ENCODE measurements at regions not wholly inside any gene's neighbourhood (a gene's known extent, or its start where the extent isn't known, plus 50 kb on each side); places are given as distances from the start of the nearest gene placed in this dataset.

DNA sequence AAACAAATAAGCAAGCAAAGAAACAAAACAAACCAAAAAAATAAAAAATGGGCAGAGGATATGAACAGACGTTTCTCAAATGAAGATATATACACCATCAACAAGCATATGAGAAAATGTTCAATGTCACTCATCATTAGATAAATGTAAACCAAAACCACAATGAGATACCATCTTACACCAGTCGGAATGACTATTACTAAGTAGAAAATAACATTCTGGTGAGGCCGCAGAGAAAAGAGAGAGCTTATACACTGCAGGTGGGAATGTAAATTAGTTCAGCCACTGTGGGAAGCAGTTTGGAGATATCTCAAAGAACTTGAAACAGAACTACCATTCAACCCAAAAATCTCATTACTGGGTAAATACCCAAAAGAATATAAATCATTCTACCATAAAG lies 321.0 kb upstream of the SLIT2 start:
- POLR2A ChIA-PET (ENCODE audit: low non-redundant PET): no interaction called here
- intact Hi-C loops (cut with micrococcal nuclease; ENCODE audit: unreplicated experiment): no loop called here
- CTCF ChIA-PET: no interaction called here
- no peak for DNase-seq (ENCODE audit: low spot score)
- Histone ChIP-seq H3K27ac (ENCODE audit: low read depth, low read length, poor library complexity, severe bottlenecking) (no peak overlapping the region), H3K36me3 (ENCODE audit: insufficient read depth, low read length, poor library complexity, severe bottlenecking) (no peaks in the 10 kb centered on the region), H3K27me3 (replicated peaks; ENCODE audit: insufficient read depth, low read depth, low read length, poor library complexity) (no peaks in the 10 kb centered on the region), H3K9me3 (ENCODE audit: low read depth, low read length, poor library complexity, severe bottlenecking) (no peaks in the 10 kb centered on the region), H3K4me3 (ENCODE audit: low read depth, low read length, poor library complexity, severe bottlenecking) (no peak overlapping the region), H3K4me1 (ENCODE audit: insufficient read depth, low read length, poor library complexity, severe bottlenecking) (no peaks in the 10 kb centered on the region)
- TF ChIP-seq, protein P1, sequence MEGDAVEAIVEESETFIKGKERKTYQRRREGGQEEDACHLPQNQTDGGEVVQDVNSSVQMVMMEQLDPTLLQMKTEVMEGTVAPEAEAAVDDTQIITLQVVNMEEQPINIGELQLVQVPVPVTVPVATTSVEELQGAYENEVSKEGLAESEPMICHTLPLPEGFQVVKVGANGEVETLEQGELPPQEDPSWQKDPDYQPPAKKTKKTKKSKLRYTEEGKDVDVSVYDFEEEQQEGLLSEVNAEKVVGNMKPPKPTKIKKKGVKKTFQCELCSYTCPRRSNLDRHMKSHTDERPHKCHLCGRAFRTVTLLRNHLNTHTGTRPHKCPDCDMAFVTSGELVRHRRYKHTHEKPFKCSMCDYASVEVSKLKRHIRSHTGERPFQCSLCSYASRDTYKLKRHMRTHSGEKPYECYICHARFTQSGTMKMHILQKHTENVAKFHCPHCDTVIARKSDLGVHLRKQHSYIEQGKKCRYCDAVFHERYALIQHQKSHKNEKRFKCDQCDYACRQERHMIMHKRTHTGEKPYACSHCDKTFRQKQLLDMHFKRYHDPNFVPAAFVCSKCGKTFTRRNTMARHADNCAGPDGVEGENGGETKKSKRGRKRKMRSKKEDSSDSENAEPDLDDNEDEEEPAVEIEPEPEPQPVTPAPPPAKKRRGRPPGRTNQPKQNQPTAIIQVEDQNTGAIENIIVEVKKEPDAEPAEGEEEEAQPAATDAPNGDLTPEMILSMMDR (conservative IDR thresholded peaks at IDR 0.05; ENCODE audit: low read depth, low read length): no peak
- TF ChIP-seq EZH2 (IDR thresholded peaks at IDR 0.05; ENCODE audit: borderline replicate concordance, low read depth, low read length, poor library complexity, severe bottlenecking): no peak
- no TSS peak for BruUV-seq (replicated peaks)

DNA sequence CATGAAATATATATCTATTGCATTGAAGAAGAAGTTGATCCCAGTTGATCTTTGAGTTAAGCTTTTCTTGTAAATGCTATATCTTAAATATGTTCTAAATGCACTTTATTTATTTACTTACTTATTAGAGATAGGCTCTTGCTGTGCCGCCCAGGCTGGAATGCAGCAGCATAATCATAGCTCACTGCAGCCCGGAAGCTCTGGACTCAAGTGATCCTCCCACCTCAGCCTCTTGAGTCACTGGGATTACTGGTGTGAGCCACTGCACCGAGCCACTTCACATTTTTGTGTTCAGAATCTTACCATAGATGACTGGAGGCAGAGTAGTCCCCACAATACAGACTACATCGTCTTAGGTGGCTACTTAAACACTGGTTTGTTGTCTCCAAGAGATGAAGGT lies 324.3 kb upstream of the SLIT2 start:
- intact Hi-C loops (cut with micrococcal nuclease; ENCODE audit: unreplicated experiment): no loop called here
- Histone ChIP-seq H3K4me1 (ENCODE audit: insufficient read depth, low read length, poor library complexity, severe bottlenecking) (no peaks in the 10 kb centered on the region), H3K4me3 (ENCODE audit: low read depth, low read length, poor library complexity, severe bottlenecking) (no peak overlapping the region), H3K9me3 (ENCODE audit: low read depth, low read length, poor library complexity, severe bottlenecking) (no peaks in the 10 kb centered on the region), H3K27me3 (replicated peaks; ENCODE audit: insufficient read depth, low read depth, low read length, poor library complexity) (no peaks in the 10 kb centered on the region), H3K27ac (ENCODE audit: low read depth, low read length, poor library complexity, severe bottlenecking) (no peak overlapping the region), H3K36me3 (ENCODE audit: insufficient read depth, low read length, poor library complexity, severe bottlenecking) (no peaks in the 10 kb centered on the region)
- no peak for DNase-seq (ENCODE audit: low spot score)
- no TSS peak for BruUV-seq (replicated peaks)
- TF ChIP-seq, protein P1 (conservative IDR thresholded peaks at IDR 0.05; ENCODE audit: low read depth, low read length): no peak
- no peak for TF ChIP-seq EZH2 (IDR thresholded peaks at IDR 0.05; ENCODE audit: borderline replicate concordance, low read depth, low read length, poor library complexity, severe bottlenecking)
- POLR2A ChIA-PET (ENCODE audit: low non-redundant PET): no interaction called here
- CTCF ChIA-PET: no interaction called here

DNA sequence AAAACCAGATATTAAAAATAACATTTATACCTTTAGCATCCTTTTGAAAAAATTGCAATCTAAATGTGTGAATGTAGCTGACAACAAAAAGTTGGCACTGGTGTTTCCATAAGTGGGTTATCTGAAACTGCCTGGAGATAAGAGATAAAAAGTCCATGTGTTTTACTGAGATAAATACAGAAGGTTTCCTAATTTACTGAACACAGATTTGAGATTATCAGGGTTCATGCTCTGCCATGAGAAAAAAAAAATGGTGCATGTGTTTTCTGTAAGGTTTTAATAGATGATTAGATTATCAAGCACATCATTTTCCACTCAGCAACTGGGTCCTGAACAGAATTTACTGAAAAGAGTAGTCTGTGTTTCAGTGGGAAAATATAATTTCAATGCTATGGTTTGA lies 326.2 kb upstream of the SLIT2 start:
- no peaks in the 10 kb centered on the region for H3K4me1 ChIP-seq (ENCODE audit: insufficient read depth, low read length, poor library complexity, severe bottlenecking)
- no peak for DNase-seq (ENCODE audit: low spot score)
- ChIA-PET POLR2A (ENCODE audit: low non-redundant PET) (no interaction called here), CTCF (no interaction called here)
- H3K4me3 ChIP-seq (ENCODE audit: low read depth, low read length, poor library complexity, severe bottlenecking): no peak overlapping the region
- H3K36me3 ChIP-seq (ENCODE audit: insufficient read depth, low read length, poor library complexity, severe bottlenecking): no peaks in the 10 kb centered on the region
- H3K27me3 ChIP-seq (replicated peaks; ENCODE audit: insufficient read depth, low read depth, low read length, poor library complexity): no peaks in the 10 kb centered on the region
- H3K9me3 ChIP-seq (ENCODE audit: low read depth, low read length, poor library complexity, severe bottlenecking): no peaks in the 10 kb centered on the region
- TF ChIP-seq, protein P1 (conservative IDR thresholded peaks at IDR 0.05; ENCODE audit: low read depth, low read length): no peak
- no peak for TF ChIP-seq EZH2 (IDR thresholded peaks at IDR 0.05; ENCODE audit: borderline replicate concordance, low read depth, low read length, poor library complexity, severe bottlenecking)
- H3K27ac ChIP-seq (ENCODE audit: low read depth, low read length, poor library complexity, severe bottlenecking): no peak overlapping the region
- BruUV-seq (replicated peaks): no TSS peak
- intact Hi-C loops (cut with micrococcal nuclease; ENCODE audit: unreplicated experiment): no loop called here
